ENCODE measurements at regions not wholly inside any gene's neighbourhood (a gene's known extent, or its start where the extent isn't known, plus 50 kb on each side); places are given as distances from the start of the nearest gene placed in this dataset.

GRCh38 chr12:126507231-126507630, 1442.0 kb downstream of the AACS start:
- Histone ChIP-seq H2BK15ac (ENCODE audit: low read length) (no peak overlapping the region), H3K4me1 (ENCODE audit: control insufficient read depth in 2 of 2, insufficient read depth in 1 of 2, low read depth in 1 of 2, low read length in 2 of 2) (no peaks in the 10 kb centered on the region), H2AFZ (ENCODE audit: low read length) (no peak overlapping the region), H3K14ac (ENCODE audit: low read length) (no peak overlapping the region), H2BK5ac (ENCODE audit: low read length) (no peak overlapping the region), H3K4me2 (ENCODE audit: insufficient read depth, low read length, poor library complexity, severe bottlenecking) (no peak overlapping the region), H2BK120ac (ENCODE audit: low read depth, low read length) (no peak overlapping the region), H3K23ac (ENCODE audit: low read depth, low read length, poor library complexity) (no peak overlapping the region), H3K79me1 (ENCODE audit: low read depth, low read length) (no peaks in the 10 kb centered on the region), H3K9me3 (replicated peaks in 1 of 2; ENCODE audit: control insufficient read depth in 2 of 2, insufficient read depth in 1 of 2, low read depth in 1 of 2, low read length in 2 of 2) (peaks cover 0 to 2% of the 10 kb centered on the region in 2 donors), H4K91ac (ENCODE audit: low read depth, low read length, poor library complexity) (no peak overlapping the region), H2AK5ac (ENCODE audit: low read depth, low read length) (no peak overlapping the region), H3K4ac (ENCODE audit: low read length) (no peak overlapping the region), H3K27ac (replicated peaks; ENCODE audit: low read length) (no peak overlapping the region), H2BK12ac (ENCODE audit: low read length) (no peak overlapping the region), H3K4me3 (ENCODE audit: low read length in 2 of 2) (no peak overlapping the region), H3K27me3 (ENCODE audit: control insufficient read depth in 3 of 3, insufficient read depth in 3 of 3, low read depth in 1 of 3, low read length in 3 of 3) (no peaks in the 10 kb centered on the region), H3K9ac (ENCODE audit: low read depth, low read length, poor library complexity) (no peak overlapping the region), H4K8ac (ENCODE audit: low read depth, low read length) (no peak overlapping the region), H3K36me3 (replicated peaks in 1 of 2; ENCODE audit: control insufficient read depth in 2 of 2, insufficient read depth in 2 of 2, low read length in 2 of 2) (no peaks in the 10 kb centered on the region), H3K18ac (ENCODE audit: low read length) (no peak overlapping the region)
- DNase-seq (ENCODE audit: low spot score): no peak
- WGBS, 2 donors (ENCODE audit: extremely low coverage in 2 of 2, insufficient read length in 2 of 2, insufficient replicate concordance in 1 of 2): no CpG with 5 or more reads among the region's 2 CpGs

- Histone ChIP-seq H3K4me3 (ENCODE audit: low read length in 2 of 2) (no peak overlapping the region), H3K79me1 (ENCODE audit: low read depth, low read length) (no peaks in the 10 kb centered on the region), H3K27ac (replicated peaks; ENCODE audit: low read length) (no peak overlapping the region), H4K91ac (ENCODE audit: low read depth, low read length, poor library complexity) (no peak overlapping the region), H3K4me1 (ENCODE audit: control insufficient read depth in 2 of 2, insufficient read depth in 1 of 2, low read depth in 1 of 2, low read length in 2 of 2) (peaks cover 0 to 4% of the 10 kb centered on the region in 2 donors), H2AK5ac (ENCODE audit: low read depth, low read length) (no peak overlapping the region), H3K9ac (ENCODE audit: low read depth, low read length, poor library complexity) (no peak overlapping the region), H2BK15ac (ENCODE audit: low read length) (no peak overlapping the region), H3K14ac (ENCODE audit: low read length) (no peak overlapping the region), H3K23ac (ENCODE audit: low read depth, low read length, poor library complexity) (no peak overlapping the region), H3K27me3 (ENCODE audit: control insufficient read depth in 3 of 3, insufficient read depth in 3 of 3, low read depth in 1 of 3, low read length in 3 of 3) (no peaks in the 10 kb centered on the region), H2BK5ac (ENCODE audit: low read length) (no peak overlapping the region), H3K36me3 (replicated peaks in 1 of 2; ENCODE audit: control insufficient read depth in 2 of 2, insufficient read depth in 2 of 2, low read length in 2 of 2) (no peaks in the 10 kb centered on the region), H2BK12ac (ENCODE audit: low read length) (no peak overlapping the region), H4K8ac (ENCODE audit: low read depth, low read length) (no peak overlapping the region), H3K4ac (ENCODE audit: low read length) (no peak overlapping the region), H2BK120ac (ENCODE audit: low read depth, low read length) (no peak overlapping the region), H2AFZ (ENCODE audit: low read length) (no peak overlapping the region), H3K9me3 (replicated peaks in 1 of 2; ENCODE audit: control insufficient read depth in 2 of 2, insufficient read depth in 1 of 2, low read depth in 1 of 2, low read length in 2 of 2) (peaks cover 0 to 2% of the 10 kb centered on the region in 2 donors), H3K18ac (ENCODE audit: low read length) (no peak overlapping the region), H3K4me2 (ENCODE audit: insufficient read depth, low read length, poor library complexity, severe bottlenecking) (no peak overlapping the region)
- DNase-seq (ENCODE audit: low spot score): no peak
- no CpG with 5 or more reads among the region's 4 CpGs for WGBS, 2 donors (ENCODE audit: extremely low coverage in 2 of 2, insufficient read length in 2 of 2, insufficient replicate concordance in 1 of 2)
Measured at GRCh38 chr12:126509572-126509971, 1444.3 kb downstream of the AACS start.

- no peak overlapping the region for H3K27ac ChIP-seq (replicated peaks; ENCODE audit: low read length)
- no peak overlapping the region for H2BK120ac ChIP-seq (ENCODE audit: low read depth, low read length)
- H3K79me1 ChIP-seq (ENCODE audit: low read depth, low read length): no peaks in the 10 kb centered on the region
- peaks cover 0 to 4% of the 10 kb centered on the region in 2 donors for H3K4me1 ChIP-seq (ENCODE audit: control insufficient read depth in 2 of 2, insufficient read depth in 1 of 2, low read depth in 1 of 2, low read length in 2 of 2)
- no peak overlapping the region for H3K4ac ChIP-seq (ENCODE audit: low read length)
- no peaks in the 10 kb centered on the region for H3K27me3 ChIP-seq (ENCODE audit: control insufficient read depth in 3 of 3, insufficient read depth in 3 of 3, low read depth in 1 of 3, low read length in 3 of 3)
- peaks cover 0 to 2% of the 10 kb centered on the region in 2 donors for H3K9me3 ChIP-seq (replicated peaks in 1 of 2; ENCODE audit: control insufficient read depth in 2 of 2, insufficient read depth in 1 of 2, low read depth in 1 of 2, low read length in 2 of 2)
- no peak for DNase-seq (ENCODE audit: low spot score)
- H2AFZ ChIP-seq (ENCODE audit: low read length): no peak overlapping the region
- no peak overlapping the region for H2AK5ac ChIP-seq (ENCODE audit: low read depth, low read length)
- H3K9ac ChIP-seq (ENCODE audit: low read depth, low read length, poor library complexity): no peak overlapping the region
- no peak overlapping the region for H2BK5ac ChIP-seq (ENCODE audit: low read length)
- H3K23ac ChIP-seq (ENCODE audit: low read depth, low read length, poor library complexity): no peak overlapping the region
- no peak overlapping the region for H4K8ac ChIP-seq (ENCODE audit: low read depth, low read length)
- no peak overlapping the region for H4K91ac ChIP-seq (ENCODE audit: low read depth, low read length, poor library complexity)
- no peak overlapping the region for H3K4me2 ChIP-seq (ENCODE audit: insufficient read depth, low read length, poor library complexity, severe bottlenecking)
- no peaks in the 10 kb centered on the region for H3K36me3 ChIP-seq (replicated peaks in 1 of 2; ENCODE audit: control insufficient read depth in 2 of 2, insufficient read depth in 2 of 2, low read length in 2 of 2)
- no peak overlapping the region for H3K18ac ChIP-seq (ENCODE audit: low read length)
- WGBS, 2 donors (ENCODE audit: extremely low coverage in 2 of 2, insufficient read length in 2 of 2, insufficient replicate concordance in 1 of 2): no CpG with 5 or more reads among the region's 5 CpGs
- no peak overlapping the region for H3K4me3 ChIP-seq (ENCODE audit: low read length in 2 of 2)
- H3K14ac ChIP-seq (ENCODE audit: low read length): no peak overlapping the region
- no peak overlapping the region for H2BK12ac ChIP-seq (ENCODE audit: low read length)
- H2BK15ac ChIP-seq (ENCODE audit: low read length): no peak overlapping the region
Measured at GRCh38 chr12:126510630-126511029, 1445.4 kb downstream of the AACS start.

- no peak for DNase-seq (ENCODE audit: low spot score)
- peaks cover 0 to 2% of the 10 kb centered on the region in 2 donors for H3K9me3 ChIP-seq (replicated peaks in 1 of 2; ENCODE audit: control insufficient read depth in 2 of 2, insufficient read depth in 1 of 2, low read depth in 1 of 2, low read length in 2 of 2)
Measured at GRCh38 chr12:126512916-126513913, 1448.0 kb downstream of the AACS start.

More at GRCh38 chr12:126512916-126513913, 1448.0 kb downstream of the AACS start:
- no peak overlapping the region for H3K4me3 ChIP-seq (ENCODE audit: low read length in 2 of 2)
- no CpG with 5 or more reads among the region's 5 CpGs for WGBS, 2 donors (ENCODE audit: extremely low coverage in 2 of 2, insufficient read length in 2 of 2, insufficient replicate concordance in 1 of 2)
- H3K9ac ChIP-seq (ENCODE audit: low read depth, low read length, poor library complexity): no peak overlapping the region
- no peak overlapping the region for H3K4ac ChIP-seq (ENCODE audit: low read length)
- no peak overlapping the region for H2AK5ac ChIP-seq (ENCODE audit: low read depth, low read length)
- H3K79me1 ChIP-seq (ENCODE audit: low read depth, low read length): no peaks in the 10 kb centered on the region
- H2BK5ac ChIP-seq (ENCODE audit: low read length): no peak overlapping the region
- H3K4me1 ChIP-seq (ENCODE audit: control insufficient read depth in 2 of 2, insufficient read depth in 1 of 2, low read depth in 1 of 2, low read length in 2 of 2): peaks cover 0 to 4% of the 10 kb centered on the region in 2 donors
- H2BK12ac ChIP-seq (ENCODE audit: low read length): no peak overlapping the region
- no peak overlapping the region for H4K8ac ChIP-seq (ENCODE audit: low read depth, low read length)
- H2AFZ ChIP-seq (ENCODE audit: low read length): no peak overlapping the region
- no peak overlapping the region for H4K91ac ChIP-seq (ENCODE audit: low read depth, low read length, poor library complexity)
- no peak overlapping the region for H2BK120ac ChIP-seq (ENCODE audit: low read depth, low read length)
- H3K23ac ChIP-seq (ENCODE audit: low read depth, low read length, poor library complexity): no peak overlapping the region
- no peak overlapping the region for H2BK15ac ChIP-seq (ENCODE audit: low read length)
- no peaks in the 10 kb centered on the region for H3K36me3 ChIP-seq (replicated peaks in 1 of 2; ENCODE audit: control insufficient read depth in 2 of 2, insufficient read depth in 2 of 2, low read length in 2 of 2)
- H3K27ac ChIP-seq (replicated peaks; ENCODE audit: low read length): no peak overlapping the region
- H3K14ac ChIP-seq (ENCODE audit: low read length): no peak overlapping the region
- no peak overlapping the region for H3K4me2 ChIP-seq (ENCODE audit: insufficient read depth, low read length, poor library complexity, severe bottlenecking)
- no peaks in the 10 kb centered on the region for H3K27me3 ChIP-seq (ENCODE audit: control insufficient read depth in 3 of 3, insufficient read depth in 3 of 3, low read depth in 1 of 3, low read length in 3 of 3)
- H3K18ac ChIP-seq (ENCODE audit: low read length): no peak overlapping the region
